SJSA1 (cell line): ENCODE measurements at regions not wholly inside any gene's neighbourhood (a gene's known extent, or its start where the extent isn't known, plus 50 kb on each side); places are given as distances from the start of the nearest gene placed in this dataset.

Source experiments
- DNase-seq, 2 experiments: peaks; one replicate each; pipeline ENCODE4 v3.0.0-alpha.2; 2015 to 2020; ENCODE audit warnings: low spot score in 2 of 2, low read depth in 1 of 2
- H3K27ac ChIP-seq: fragments of 250-450 bp; sonication (Bioruptor Pico); 2 replicates; pipeline ENCODE4 v1.5.1; 2020; ENCODE audit warnings: mild to moderate bottlenecking, moderate library complexity
- H3K27me3 ChIP-seq: fragments of 250-450 bp; sonication (Bioruptor Pico); replicated peaks from 2 replicates; pipeline ENCODE4 v1.5.1; 2020; ENCODE audit warnings: mild to moderate bottlenecking, moderate library complexity
- H3K36me3 ChIP-seq: fragments of 250-450 bp; sonication (Bioruptor Pico); 2 replicates; pipeline ENCODE4 v1.5.1; 2020; ENCODE audit warnings: mild to moderate bottlenecking
- H3K4me1 ChIP-seq: fragments of 250-450 bp; sonication (Bioruptor Pico); replicated peaks from 2 replicates; pipeline ENCODE4 v1.6.1; 2021; ENCODE audit warnings: mild to moderate bottlenecking
- H3K4me3 ChIP-seq: fragments of 250-450 bp; sonication (Bioruptor Pico); 2 replicates; pipeline ENCODE4 v1.5.1; 2020; ENCODE audit warnings: mild to moderate bottlenecking
- H3K9me3 ChIP-seq: fragments of 250-450 bp; sonication (Bioruptor Pico); replicated peaks from 2 replicates; pipeline ENCODE4 v1.5.1; 2020; ENCODE audit warnings: mild to moderate bottlenecking

DNA sequence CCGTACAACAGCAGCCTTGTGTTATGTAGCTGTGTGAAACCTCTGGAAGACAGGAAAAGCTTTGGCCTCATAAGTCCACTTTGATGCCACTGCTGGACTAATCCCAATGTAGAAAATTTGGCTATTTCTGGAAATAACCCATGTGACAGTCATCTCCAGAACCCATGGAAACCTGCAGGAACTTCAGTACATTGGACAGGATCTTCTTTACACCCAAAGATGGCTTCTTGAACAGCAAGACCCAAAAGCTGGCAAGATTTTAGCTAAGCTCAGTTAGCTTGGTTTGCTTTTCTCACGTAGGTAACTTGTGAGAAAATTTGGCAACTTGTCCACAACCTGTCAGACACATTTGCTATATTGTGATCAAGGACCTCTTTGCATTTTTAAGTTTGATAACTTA lies 74.8 kb upstream of the RCN1 start:
- Histone ChIP-seq H3K27ac (no peak overlapping the region), H3K9me3 (no peaks in the 10 kb centered on the region), H3K27me3 (peaks cover 8% of the 10 kb centered on the region), H3K4me3 (no peak overlapping the region), H3K36me3 (no peaks in the 10 kb centered on the region), H3K4me1 (no peaks in the 10 kb centered on the region)
- no peak for DNase-seq

DNA sequence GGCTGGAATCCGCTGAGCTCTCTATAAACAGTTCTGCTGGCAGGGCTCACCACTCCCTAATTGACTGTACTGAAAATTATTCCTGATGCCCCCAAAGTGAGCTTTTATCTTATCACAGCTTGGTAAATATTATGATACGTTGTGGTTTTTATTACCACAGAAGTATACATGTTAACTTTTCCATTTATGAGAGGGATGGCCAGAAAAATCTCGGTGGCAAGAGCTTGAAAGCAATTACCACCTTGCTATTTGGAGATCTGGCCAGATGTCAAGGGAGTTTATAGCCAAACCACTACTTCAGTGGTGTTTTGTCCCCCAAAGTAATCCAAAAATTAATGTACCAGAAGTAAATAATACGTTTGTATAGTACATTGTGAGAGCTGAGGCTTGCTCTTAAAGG lies 75.4 kb upstream of the RCN1 start:
- Histone ChIP-seq H3K4me3 (no peak overlapping the region), H3K27ac (no peak overlapping the region), H3K36me3 (no peaks in the 10 kb centered on the region), H3K9me3 (no peaks in the 10 kb centered on the region), H3K27me3 (peaks cover 8% of the 10 kb centered on the region), H3K4me1 (no peaks in the 10 kb centered on the region)
- no peak for DNase-seq

DNA sequence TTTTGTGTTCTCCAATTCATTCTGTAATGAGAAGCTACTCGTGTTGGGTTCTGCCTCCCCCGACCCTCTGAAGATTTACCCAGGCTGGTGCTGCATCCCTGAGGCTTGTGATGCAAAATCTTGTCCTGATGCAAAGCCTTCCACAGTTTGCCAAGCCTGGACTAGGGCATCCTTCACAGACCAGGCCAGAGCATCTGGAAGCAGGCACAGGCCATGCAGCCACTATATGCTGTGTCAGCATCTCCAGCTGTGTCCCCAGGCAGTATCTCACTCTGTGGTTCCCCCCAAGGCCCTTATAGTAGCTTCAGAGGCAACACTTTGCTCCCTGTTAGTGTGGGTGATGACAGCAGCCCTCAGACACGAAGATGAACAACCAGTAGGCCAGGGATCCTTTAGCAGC lies 77.3 kb upstream of the RCN1 start:
- no peak for DNase-seq
- Histone ChIP-seq H3K9me3 (no peaks in the 10 kb centered on the region), H3K27ac (no peak overlapping the region), H3K4me3 (no peak overlapping the region), H3K4me1 (no peaks in the 10 kb centered on the region), H3K36me3 (no peaks in the 10 kb centered on the region), H3K27me3 (peaks cover 8% of the 10 kb centered on the region)

DNA sequence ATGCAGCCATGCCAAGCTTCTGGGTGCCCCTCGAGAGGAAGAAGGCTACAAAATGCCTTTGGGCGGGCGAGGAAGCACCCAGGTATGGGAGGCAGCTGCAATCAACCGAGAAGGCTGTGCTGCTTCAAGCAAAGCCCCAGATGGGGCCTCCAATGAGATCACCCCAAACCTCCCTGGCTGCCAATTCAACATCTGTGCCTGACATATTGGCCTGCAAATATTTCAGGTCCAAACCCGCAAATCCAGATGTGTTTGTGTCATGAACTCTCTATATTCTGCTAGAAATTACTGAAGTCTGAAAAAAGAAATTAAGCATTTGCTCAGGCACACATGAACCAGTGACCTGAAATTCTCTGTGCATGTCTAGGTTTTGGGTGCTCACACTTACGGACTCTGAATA lies 78.8 kb upstream of the RCN1 start:
- Histone ChIP-seq H3K4me1 (no peaks in the 10 kb centered on the region), H3K9me3 (no peaks in the 10 kb centered on the region), H3K36me3 (no peaks in the 10 kb centered on the region), H3K4me3 (no peak overlapping the region), H3K27me3 (peaks cover 8% of the 10 kb centered on the region), H3K27ac (no peak overlapping the region)
- no peak for DNase-seq

DNA sequence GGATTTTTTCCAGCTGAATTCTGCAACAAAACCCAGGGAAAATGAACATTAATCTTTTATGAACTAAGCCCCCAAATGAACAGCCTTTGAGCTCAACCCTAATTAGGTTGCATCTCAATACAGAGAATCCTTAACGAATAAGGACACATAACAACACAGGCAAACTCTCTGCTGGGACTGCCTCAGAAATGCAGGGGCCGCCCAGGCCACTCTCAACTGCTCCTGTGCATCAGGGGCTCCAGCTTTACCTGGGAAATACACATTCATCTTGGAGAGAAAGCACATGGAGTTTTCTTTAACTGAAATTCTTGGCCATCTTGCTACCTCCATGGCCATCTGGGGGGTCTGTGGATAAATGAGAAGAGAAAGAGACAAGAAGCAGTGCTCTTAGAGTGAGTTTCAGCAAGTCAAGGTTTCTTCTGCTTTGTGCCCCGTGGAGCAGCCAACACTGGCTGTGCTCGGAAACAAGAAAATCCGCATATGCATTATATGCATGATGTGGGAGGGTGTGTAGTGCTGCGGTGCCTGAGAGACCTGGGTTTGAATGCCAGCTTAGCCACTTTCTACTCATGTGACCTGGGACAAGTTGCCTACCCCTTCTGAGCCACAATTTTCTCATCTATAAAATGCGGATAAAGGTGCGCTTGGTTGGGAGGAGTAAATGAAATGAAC lies 81.9 kb upstream of the RCN1 start:
- no peaks in the 10 kb centered on the region; the same call in 1 of the 2 replicates for H3K4me1 ChIP-seq
- peaks cover 8% of the 10 kb centered on the region; the same call in 1 of the 2 replicates for H3K27me3 ChIP-seq
- DNase-seq: no peak

DNA sequence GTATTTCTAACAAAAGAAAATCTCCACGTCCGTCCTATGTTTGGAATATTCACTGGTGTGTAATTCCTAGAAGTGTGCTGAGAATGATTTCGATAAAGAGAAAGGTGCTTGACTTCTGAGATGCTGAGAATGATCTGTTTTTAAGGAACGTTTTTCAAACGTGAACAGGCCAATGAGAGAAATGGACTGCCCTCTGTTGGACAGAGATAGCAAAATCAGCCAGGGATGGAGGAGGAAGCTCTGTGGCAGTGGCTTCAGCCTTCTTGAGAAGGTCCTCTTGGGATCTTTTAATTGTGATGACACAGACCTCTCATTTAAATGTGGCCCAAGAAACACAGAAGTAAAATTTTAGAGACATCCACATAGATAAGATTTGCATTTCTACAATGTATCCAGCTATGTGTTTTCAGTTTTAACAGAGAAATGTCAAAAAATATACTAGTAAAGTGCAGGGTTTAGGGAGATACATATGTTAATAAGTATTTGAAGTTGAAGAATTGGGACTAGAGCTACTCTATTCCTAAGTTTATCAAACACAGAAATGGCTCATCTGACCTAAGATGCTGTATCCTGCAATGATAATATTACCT lies 84.0 kb upstream of the RCN1 start:
- H3K27me3 ChIP-seq: no peaks in the 10 kb centered on the region
- no peak overlapping the region for H3K27ac ChIP-seq
- no peaks in the 10 kb centered on the region for H3K9me3 ChIP-seq
- H3K4me3 ChIP-seq: no peak overlapping the region
- peak in 1 of 2 experiments; percentile 15 for DNase-seq
- H3K36me3 ChIP-seq: no peaks in the 10 kb centered on the region
- no peaks in the 10 kb centered on the region; the same call in 1 of the 2 replicates for H3K4me1 ChIP-seq

More for the DNA sequence above, 81.9 kb upstream of the RCN1 start:
- no peaks in the 10 kb centered on the region for H3K9me3 ChIP-seq
- no peak overlapping the region for H3K4me3 ChIP-seq
- no peak overlapping the region for H3K27ac ChIP-seq
- no peaks in the 10 kb centered on the region for H3K36me3 ChIP-seq

DNA sequence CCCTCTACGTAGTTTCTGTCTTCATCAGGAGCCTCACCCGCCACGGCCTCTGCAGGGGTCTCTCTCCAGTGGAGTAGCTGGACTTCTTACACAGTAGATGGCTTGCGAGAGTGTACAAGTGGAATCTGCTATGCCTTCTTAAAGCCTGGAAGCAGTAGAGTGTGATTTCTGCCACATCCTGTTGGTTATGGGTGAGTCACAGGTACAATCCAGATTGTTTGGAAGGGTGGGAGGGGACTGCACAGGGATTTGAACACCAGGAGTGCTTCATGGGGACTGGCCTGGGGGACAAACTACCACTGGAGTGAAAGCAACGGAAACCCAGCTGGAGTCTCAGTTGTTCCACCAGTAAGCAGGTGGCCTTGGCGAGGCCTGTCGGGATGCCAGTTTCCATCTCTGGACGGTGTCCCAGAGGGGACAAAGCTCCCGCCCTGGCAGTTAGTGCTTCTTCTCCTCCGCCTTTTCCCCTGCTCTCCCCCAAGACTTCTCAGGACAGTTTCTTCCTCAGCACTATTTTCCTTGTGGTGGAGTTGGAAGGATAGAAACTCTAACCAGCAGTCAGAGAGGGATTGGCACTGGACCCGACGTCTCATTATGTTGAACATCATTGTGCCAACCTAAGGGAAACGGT lies 85.0 kb upstream of the RCN1 start:
- H3K27me3 ChIP-seq: no peaks in the 10 kb centered on the region
- no peak overlapping the region for H3K4me3 ChIP-seq
- H3K4me1 ChIP-seq: no peaks in the 10 kb centered on the region; the same call in 1 of the 2 replicates
- H3K9me3 ChIP-seq: no peaks in the 10 kb centered on the region
- no peak overlapping the region for H3K27ac ChIP-seq
- no peak for DNase-seq
- no peaks in the 10 kb centered on the region for H3K36me3 ChIP-seq

DNA sequence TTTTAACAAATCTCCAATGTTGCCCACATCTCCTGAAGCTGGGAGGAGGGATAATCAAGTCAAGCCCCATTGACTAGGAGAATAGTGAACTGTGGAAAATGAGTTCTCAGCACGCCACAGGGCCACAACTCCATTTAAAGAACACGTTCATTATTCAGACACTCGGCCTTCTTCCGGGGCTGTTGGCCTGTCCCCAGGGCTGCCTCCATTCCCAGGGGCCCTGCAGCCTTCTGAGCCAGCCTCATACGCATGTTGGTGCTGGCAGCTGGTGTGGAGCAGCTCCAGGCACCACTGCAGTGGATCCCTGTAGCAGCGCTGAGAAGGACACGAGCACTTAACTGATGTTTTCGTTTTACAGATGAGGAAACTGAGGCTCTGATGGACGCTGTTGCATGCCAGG lies 87.5 kb upstream of the RCN1 start:
- H3K27ac ChIP-seq: no peak overlapping the region
- no peak overlapping the region for H3K4me3 ChIP-seq
- no peaks in the 10 kb centered on the region; the same call in 1 of the 2 replicates for H3K4me1 ChIP-seq
- H3K36me3 ChIP-seq: no peaks in the 10 kb centered on the region
- no peaks in the 10 kb centered on the region for H3K9me3 ChIP-seq
- H3K27me3 ChIP-seq: 0 out of 2 replicates have a peak, but pooled peaks cover 3% of the 10 kb centered on the region
- DNase-seq: no peak

DNA sequence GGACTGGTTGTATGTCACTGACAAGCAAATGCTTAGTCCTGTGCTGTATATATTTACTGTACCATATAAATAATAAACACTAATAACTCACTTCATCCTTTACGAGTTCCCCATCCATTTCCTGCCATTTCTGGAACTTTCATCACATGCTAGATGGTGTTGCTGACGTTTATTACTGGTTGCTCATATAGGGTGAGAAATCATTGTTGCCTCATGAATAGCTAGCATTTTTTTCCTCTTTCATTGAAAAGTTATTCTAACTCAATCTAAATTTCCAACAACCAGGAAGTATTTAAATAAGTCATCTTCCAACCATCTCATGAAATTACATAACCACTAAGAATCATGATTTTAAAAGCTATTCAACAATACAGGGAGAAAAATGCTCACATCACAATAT lies 88.6 kb upstream of the RCN1 start:
- Histone ChIP-seq H3K4me3 (no peak overlapping the region), H3K27me3 (0 out of 2 replicates have a peak, but pooled peaks cover 3% of the 10 kb centered on the region), H3K36me3 (no peaks in the 10 kb centered on the region), H3K27ac (no peak overlapping the region), H3K4me1 (no peaks in the 10 kb centered on the region; the same call in 1 of the 2 replicates), H3K9me3 (no peaks in the 10 kb centered on the region)
- no peak for DNase-seq

DNA sequence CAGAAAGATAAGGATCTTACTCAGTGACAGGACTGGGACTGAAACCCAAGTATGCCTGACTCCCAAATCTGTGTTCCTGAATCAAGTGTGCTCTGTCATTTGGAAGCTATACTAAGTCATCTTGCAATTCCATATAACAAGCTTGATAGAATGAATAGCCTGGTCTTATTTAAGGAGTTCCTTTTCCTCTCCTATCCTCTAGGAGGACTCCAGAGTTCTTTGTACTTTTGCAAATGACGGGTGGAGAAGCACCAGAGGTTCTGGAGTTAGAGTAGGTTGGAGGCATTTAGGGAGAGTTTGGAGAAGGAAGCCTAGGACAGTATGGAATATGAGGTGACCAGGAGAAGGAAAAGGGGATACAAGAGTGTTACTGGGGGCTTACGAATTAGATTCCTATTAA lies 92.9 kb upstream of the RCN1 start:
- no peaks in the 10 kb centered on the region for H3K9me3 ChIP-seq
- no peaks in the 10 kb centered on the region for H3K36me3 ChIP-seq
- no peak overlapping the region for H3K4me3 ChIP-seq
- 0 out of 2 replicates have a peak, but pooled peaks cover 3% of the 10 kb centered on the region for H3K27me3 ChIP-seq
- H3K27ac ChIP-seq: no peak overlapping the region
- H3K4me1 ChIP-seq: no peaks in the 10 kb centered on the region
- no peak for DNase-seq

DNA sequence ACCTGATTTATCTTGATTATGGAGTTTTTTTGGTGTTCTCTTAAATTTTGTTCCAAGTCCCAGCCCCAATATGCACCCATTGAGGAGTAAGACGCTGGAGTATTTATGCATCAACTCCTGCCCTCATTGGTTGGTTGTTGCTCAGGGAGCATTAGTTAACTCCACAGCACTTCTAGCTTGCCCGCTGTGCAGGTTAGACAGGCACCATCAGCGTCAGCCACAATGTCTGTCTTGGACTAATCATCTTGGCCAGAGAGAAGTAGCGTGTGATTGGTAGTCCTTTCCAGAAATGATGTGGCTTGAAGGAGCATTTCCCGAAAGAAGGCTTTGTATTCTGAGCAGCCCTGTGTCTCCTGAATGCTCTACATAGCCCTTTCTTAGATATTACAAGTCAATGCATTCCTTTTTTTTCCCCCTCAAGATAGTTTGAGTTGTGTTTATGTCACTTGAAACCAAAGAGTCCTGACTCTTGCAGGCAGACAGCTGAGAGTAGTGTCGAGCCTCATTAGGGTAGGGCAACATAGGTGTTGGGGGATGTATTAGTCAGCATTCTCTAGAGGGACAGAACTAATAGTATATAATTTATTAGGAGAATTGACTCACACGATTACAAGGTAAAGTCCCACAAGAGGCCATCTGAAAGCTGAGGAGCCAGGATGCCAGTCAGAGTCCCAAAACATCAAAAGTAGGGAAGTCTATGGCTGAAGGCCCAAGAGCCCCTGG lies 94.6 kb upstream of the RCN1 start:
- no peak overlapping the region for H3K27ac ChIP-seq
- no peaks in the 10 kb centered on the region for H3K4me1 ChIP-seq
- H3K4me3 ChIP-seq: no peak overlapping the region

DNA sequence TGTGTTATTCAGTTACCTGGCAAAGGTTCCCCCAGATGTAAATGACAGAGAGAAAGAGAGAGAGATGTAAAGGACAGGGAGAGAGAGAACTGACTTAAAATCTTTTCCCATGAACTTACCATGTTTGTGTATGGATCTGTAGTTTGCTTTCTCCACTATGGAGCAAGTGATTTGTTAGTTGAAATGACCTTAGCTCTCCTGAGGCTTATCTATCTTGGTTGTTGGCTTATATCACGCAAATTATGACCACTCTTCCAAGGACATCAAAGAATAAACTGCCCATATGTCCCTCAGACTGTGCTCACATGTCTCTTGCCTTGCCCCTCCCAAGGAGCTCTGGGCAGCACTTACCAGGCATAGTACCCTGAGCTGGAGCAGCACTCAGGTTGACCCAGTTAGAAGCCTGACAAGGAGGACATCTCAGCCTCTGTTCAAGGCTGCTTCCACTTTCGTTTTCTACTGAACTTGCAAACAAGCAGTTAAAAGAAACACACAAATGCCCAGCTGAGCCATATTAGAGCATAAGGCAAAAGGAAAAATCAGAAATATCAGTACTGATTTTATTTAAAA lies 95.3 kb upstream of the RCN1 start:
- H3K4me1 ChIP-seq: no peaks in the 10 kb centered on the region
- H3K9me3 ChIP-seq: no peaks in the 10 kb centered on the region
- DNase-seq: no peak
- H3K27me3 ChIP-seq: 0 out of 2 replicates have a peak, but pooled peaks cover 3% of the 10 kb centered on the region
- no peak overlapping the region for H3K4me3 ChIP-seq
- H3K27ac ChIP-seq: no peak overlapping the region
- H3K36me3 ChIP-seq: no peaks in the 10 kb centered on the region

More for the DNA sequence above, 94.6 kb upstream of the RCN1 start:
- Histone ChIP-seq H3K36me3 (no peaks in the 10 kb centered on the region), H3K9me3 (no peaks in the 10 kb centered on the region), H3K27me3 (0 out of 2 replicates have a peak, but pooled peaks cover 3% of the 10 kb centered on the region)
- no peak for DNase-seq

DNA sequence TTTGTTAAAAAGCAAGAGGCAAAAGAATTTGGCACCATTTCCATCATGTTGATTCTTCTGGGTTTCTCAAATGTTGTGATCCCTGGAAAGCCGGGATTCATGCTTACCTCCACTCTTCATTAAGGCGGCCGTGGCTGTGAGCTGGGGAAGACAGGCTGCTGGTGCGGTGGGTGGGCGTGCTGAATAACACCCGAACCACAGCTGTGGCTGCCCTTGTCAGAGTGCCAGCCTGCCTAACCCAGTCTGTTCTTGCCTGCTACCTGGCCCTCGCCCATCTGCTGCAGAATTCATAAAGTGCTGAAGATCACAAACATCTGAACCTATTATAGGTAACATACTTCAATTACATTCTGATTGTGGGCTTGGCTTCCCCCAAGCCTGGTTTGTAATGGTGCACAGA lies 95.8 kb upstream of the RCN1 start:
- Histone ChIP-seq H3K27ac (no peak overlapping the region), H3K36me3 (no peaks in the 10 kb centered on the region), H3K4me1 (no peaks in the 10 kb centered on the region), H3K27me3 (0 out of 2 replicates have a peak, but pooled peaks cover 3% of the 10 kb centered on the region), H3K4me3 (no peak overlapping the region), H3K9me3 (no peaks in the 10 kb centered on the region)
- DNase-seq: no peak
